Kidney (tissue), 13 donors: ENCODE measurements at regions not wholly inside any gene's neighbourhood (a gene's known extent, or its start where the extent isn't known, plus 50 kb on each side); places are given as distances from the start of the nearest gene placed in this dataset.

Source experiments
- DNase-seq, 5 donors: peaks; one replicate each; pipeline ENCODE4 v3.0.0-alpha.2; 2013 to 2020
- FAIRE-seq: peaks from 2 replicates; lab custom pipeline; 2012; peaks lifted over from hg19 to GRCh38; lab: Jason Lieb, UNC
- H3K27ac ChIP-seq, 2 donors: one replicate each; pipeline ENCODE4 v1.7.0; 2013; ENCODE audit warnings: low read depth in 2 of 2, low read length in 2 of 2, inconsistent platforms in 1 of 2
- H3K27me3 ChIP-seq: one replicate; pipeline ENCODE4 v1.7.1; 2013; ENCODE audit warnings: low read length, inconsistent platforms; ENCODE audit not compliant: control insufficient read depth, insufficient read depth
- H3K36me3 ChIP-seq, 3 donors: one replicate each; pipeline versions ENCODE4 v1.7.0 to v1.7.1; 2013; ENCODE audit warnings: low read length in 3 of 3, control low read depth in 1 of 3, inconsistent platforms in 1 of 3; ENCODE audit not compliant: insufficient read depth in 3 of 3, control insufficient read depth in 2 of 3
- H3K4me1 ChIP-seq, 3 donors: one replicate each; pipeline versions ENCODE4 v1.7.0 to v1.7.1; 2013; ENCODE audit warnings: low read length in 3 of 3, inconsistent platforms in 1 of 3, low read depth in 1 of 3; ENCODE audit not compliant: control insufficient read depth in 2 of 3, insufficient read depth in 2 of 3
- H3K4me3 ChIP-seq, 3 donors: one replicate each; pipeline versions ENCODE4 v1.7.0 to v1.8.1; 2013; ENCODE audit warnings: low read length in 3 of 3, control low read depth in 1 of 3, inconsistent platforms in 1 of 3
- H3K9ac ChIP-seq, 3 donors: one replicate each; pipeline versions ENCODE4 v1.7.0 to v1.7.1; 2013; ENCODE audit warnings: low read length in 3 of 3, control low read depth in 1 of 3, inconsistent platforms in 1 of 3
- H3K9me3 ChIP-seq, 3 donors: one replicate each; pipeline versions ENCODE4 v1.7.0 to v1.7.1; 2013; ENCODE audit warnings: low read length in 3 of 3, control low read depth in 1 of 3, inconsistent platforms in 1 of 3; ENCODE audit not compliant: control insufficient read depth in 2 of 3, insufficient read depth in 1 of 3
- CTCF ChIP-seq: IDR thresholded peaks from 3 replicates; pipeline ENCODE4 v1.5.1; 2012; ENCODE audit warnings: mild to moderate bottlenecking, moderate library complexity, borderline replicate concordance; ENCODE audit not compliant: insufficient read depth; ENCODE audit errors: extremely low read depth
- intact Hi-C: fragments of 100-400 bp; cut with DNase I; formaldehyde crosslinking; loops from one replicate; pipeline ENCODE4 v1.11.1; 2022
- donor health status: control.
- donor health status: control.
- donor health status: control.
- donor health status: control.
- donor health status: control.
- donor health status: DM: yes; HTN: yes; CAD: no.
- donor health status: Normal renal cell carcinoma (clear cell type).

DNA sequence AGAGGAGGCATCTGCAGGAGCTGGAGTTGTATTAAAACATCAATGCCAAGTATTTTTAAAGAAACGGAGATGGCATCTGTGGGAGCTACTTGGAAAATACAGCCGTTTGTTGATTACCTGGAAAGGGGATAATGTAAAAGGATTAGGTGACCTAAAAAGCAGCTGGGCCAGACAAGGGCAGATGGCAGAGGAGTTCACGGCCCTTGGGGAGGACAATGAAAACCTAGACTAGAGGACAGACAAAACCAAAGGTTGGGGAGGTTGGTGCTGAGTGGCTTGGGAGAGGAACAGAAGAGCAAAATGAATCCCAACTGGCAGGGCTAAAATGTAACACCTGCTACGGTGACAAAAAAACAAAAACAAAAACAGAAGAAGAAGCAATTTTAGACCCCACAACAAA, 260.5 kb upstream of the JARID2 start:
- no peaks in the 10 kb centered on the region for H3K27me3 ChIP-seq
- no peak overlapping the region for H3K27ac ChIP-seq
- no peak for TF ChIP-seq CTCF
- no peaks in the 10 kb centered on the region for H3K9me3 ChIP-seq
- no peak overlapping the region for H3K4me3 ChIP-seq
- H3K9ac ChIP-seq, result no peak overlapping the region
- intact Hi-C loops, result no loop called here
- no peak for FAIRE-seq
- no peak for DNase-seq
- no peaks in the 10 kb centered on the region for H3K36me3 ChIP-seq
- H3K4me1 ChIP-seq, result peaks cover 0 to 4% (median 0%) of the 10 kb centered on the region in 3 donors

GRCh38 chr6:14986370-14986769, 259.5 kb upstream of the JARID2 start:
- Histone ChIP-seq H3K36me3 (no peaks in the 10 kb centered on the region), H3K9ac (no peak overlapping the region), H3K27ac (no peak overlapping the region), H3K27me3 (no peaks in the 10 kb centered on the region), H3K4me3 (no peak overlapping the region), H3K4me1 (peaks cover 0 to 4% (median 0%) of the 10 kb centered on the region in 3 donors), H3K9me3 (no peaks in the 10 kb centered on the region)
- FAIRE-seq (no peak), DNase-seq (no peak)
- no peak for TF ChIP-seq CTCF
- intact Hi-C loops, result no loop called here

DNA sequence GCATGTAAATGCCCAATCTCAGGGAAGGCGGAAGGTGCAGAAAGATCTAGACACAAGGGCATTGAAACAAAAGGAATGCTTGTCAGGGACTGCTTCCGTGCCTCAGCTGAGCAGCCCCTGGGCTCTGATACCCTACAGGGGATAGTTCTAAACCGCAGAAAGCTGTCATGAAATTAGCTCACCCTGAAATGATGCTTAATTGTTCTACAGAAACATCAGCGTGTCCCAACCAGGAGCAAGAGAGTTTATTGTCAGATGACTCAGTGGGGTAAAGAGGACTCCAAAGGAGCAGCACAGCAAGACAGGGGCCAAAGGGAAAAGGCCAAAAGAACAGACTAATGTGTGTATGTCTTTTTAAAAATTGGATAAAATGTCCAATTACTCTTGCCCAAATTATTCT, 258.4 kb upstream of the JARID2 start:
- FAIRE-seq (no peak), DNase-seq (no peak)
- no peaks in the 10 kb centered on the region for H3K9me3 ChIP-seq
- H3K9ac ChIP-seq, result no peak overlapping the region
- H3K27me3 ChIP-seq, result no peaks in the 10 kb centered on the region
- no peaks in the 10 kb centered on the region for H3K36me3 ChIP-seq
- H3K27ac ChIP-seq, result no peak overlapping the region
- TF ChIP-seq CTCF, result no peak
- H3K4me1 ChIP-seq, result peaks cover 0 to 4% (median 0%) of the 10 kb centered on the region in 3 donors
- H3K4me3 ChIP-seq, result no peak overlapping the region
- intact Hi-C loops, result no loop called here

DNA sequence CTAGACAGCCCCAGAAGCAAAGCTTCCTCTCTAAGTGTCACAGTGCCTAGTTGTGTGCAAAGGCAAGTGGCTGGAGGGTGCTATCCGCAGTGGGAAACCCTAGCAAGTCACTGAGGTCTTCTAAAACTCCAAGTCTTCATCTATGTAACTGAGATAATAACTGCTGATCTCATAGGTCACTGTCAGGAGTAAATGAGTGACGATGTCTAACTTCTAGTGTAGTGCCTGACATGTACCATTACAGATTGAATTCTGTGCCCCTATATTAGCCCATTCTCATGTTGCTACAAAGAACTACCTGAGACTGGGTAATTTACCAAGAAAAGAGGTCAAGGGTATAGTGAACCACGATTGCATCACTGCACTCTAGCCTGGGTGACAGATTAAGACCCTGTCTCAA, 253.5 kb upstream of the JARID2 start:
- TF ChIP-seq CTCF, result no peak
- intact Hi-C loops, result no loop called here
- Histone ChIP-seq H3K9ac (no peak overlapping the region), H3K36me3 (no peaks in the 10 kb centered on the region), H3K27ac (no peak overlapping the region), H3K27me3 (no peaks in the 10 kb centered on the region), H3K9me3 (no peaks in the 10 kb centered on the region), H3K4me1 (no peaks in the 10 kb centered on the region), H3K4me3 (no peak overlapping the region)
- FAIRE-seq (no peak), DNase-seq (no peak)
